GM19238 (cell line): ENCODE measurements at regions not wholly inside any gene's neighbourhood (a gene's known extent, or its start where the extent isn't known, plus 50 kb on each side); places are given as distances from the start of the nearest gene placed in this dataset.
"Not testable (repeated sequence)": the region's sequence is repeated elsewhere in the genome, so short reads cannot be mapped to it uniquely, and the experiment has no call there.

ENCODE experiments used
- DNase-seq: peaks from one replicate; pipeline ENCODE4 v3.0.0; 2011; ENCODE audit warnings: low spot score; ENCODE audit not compliant: insufficient read length

DNA sequence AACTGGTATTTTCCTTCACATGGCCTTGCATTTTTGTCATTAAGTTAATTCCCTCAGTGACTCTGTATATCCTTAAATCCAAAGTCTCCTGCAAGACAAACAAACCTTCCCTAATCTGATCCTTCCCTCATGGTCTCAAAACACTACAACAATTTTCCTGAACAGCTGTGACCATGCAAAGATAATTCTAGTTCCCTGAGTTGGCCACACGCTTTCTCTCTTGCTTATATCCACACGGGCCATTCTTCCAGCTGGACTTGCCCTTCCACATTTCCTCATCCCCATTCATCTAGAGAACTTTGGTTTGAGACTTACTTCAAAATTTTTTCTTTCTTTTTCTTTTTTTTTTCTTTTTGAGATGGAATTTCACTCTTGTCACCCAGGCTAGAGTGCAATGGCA, 1590.7 kb downstream of the STIM2 start:
- no peak for DNase-seq

DNA sequence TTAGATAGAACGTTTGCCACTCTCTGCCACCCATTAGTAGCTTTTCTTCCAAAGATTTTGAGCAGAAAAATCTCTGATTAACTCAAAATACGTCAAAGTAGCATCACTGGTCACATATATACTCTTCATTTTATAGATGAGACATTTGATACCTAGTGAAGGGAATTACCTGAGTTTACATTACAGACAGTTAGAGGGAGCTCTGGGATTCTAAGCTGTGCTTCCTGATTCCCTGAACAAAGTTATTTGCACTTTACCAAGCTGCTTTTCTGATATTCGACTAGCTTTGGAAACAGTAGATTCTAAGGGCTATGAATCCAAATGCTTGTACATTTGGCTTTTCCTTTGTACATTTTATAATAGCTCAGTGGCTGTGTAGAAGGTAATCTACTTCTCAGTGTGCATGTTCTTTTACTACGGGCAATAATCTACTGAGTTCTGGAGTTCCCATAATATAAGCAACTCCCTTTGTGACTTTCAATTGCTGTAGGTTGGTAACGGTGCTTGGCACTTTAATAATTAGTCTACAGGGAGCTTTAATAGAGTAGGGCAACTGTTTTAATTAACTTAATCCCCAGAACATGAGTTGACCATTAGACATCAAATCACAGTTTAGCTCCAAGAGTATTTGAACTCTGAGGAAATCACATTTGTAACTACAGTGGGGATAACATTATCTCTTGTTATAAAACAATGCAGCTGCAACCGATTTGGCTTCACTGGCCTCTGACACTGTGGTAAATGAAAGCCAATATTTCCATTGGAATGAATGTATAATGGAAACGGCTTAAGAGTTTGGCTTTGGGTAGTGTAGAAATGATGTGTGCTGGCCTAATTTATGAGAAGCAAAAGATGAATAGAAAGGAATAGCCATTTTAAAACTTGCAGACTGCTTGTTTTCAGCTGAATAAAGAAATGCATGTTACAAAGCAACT, 1602.4 kb downstream of the STIM2 start:
- no peak for DNase-seq

DNA sequence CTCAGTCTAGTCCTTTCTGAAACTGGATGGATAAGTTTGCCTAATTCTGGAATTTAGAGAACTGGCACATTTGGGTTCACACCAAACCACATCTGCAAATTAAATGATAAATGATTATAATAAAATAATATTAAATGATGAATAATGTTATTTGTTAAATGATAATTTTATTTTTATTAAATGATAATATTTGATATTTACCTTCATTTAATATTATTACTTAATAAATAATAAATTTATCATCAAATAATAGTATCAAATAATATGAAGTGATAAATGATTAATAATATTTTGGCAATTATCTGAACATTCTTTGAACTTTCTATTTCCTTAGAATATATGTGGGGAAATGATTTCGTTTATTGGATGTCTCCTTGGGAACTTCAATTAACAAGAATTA, 1604.2 kb downstream of the STIM2 start:
- no peak for DNase-seq

DNA sequence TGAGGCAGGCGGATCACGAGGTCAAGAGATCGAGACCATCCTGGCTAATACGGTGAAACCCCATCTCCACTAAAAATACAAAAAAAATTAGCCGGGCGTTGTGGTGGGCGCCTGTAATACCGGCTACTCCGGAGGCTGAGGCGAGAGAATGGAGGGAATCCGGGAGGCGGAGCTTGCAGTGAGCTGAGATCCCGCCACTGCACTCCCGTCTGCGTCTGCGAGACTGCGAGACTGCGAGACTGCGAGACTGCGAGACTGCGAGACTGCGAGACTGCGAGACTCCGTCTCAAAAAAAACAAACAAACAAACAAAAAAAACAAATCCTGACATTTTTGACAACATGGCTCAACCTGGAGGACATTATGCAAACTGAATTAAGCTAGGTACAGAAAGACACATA, 1606.2 kb downstream of the STIM2 start:
- DNase-seq = not testable (repeated sequence)

DNA sequence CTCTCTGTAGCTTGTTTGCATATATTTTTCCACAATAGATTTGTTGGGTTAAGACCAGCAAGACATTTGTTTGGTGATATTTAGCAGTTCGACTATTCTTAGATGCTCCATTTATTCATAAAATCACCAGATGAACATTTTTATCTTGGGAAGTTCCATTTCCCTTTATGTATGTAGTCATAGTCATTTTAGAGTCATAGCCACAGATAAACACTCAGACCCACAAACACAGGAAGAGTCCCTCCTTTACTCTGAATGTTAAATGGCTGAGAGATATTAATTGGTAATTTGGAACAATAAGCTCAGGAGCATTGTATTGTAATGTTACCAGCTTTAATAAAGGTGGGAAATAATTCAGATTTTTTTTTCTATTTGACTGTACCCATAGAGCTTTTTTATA, 1608.7 kb downstream of the STIM2 start:
- DNase-seq = no peak

DNA sequence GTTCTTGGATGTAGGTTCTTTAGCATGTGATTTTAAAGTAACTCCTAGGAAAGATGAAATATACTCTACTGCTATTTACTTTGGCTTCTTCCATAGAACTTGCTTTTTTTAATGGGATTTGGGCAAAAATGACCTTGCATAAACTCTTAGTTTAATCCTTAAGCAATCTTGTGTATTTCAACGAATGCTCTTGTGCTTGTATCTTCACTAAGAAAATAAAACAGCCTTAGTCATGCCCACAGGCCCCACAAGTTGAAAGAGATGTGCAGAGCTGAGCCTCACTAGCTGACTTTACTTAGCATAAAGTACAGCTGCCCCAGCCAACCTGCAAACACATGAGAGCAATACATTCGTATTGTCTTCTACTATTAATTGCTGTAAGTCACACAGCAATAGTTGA, 1609.2 kb downstream of the STIM2 start:
- DNase-seq = no peak

DNA sequence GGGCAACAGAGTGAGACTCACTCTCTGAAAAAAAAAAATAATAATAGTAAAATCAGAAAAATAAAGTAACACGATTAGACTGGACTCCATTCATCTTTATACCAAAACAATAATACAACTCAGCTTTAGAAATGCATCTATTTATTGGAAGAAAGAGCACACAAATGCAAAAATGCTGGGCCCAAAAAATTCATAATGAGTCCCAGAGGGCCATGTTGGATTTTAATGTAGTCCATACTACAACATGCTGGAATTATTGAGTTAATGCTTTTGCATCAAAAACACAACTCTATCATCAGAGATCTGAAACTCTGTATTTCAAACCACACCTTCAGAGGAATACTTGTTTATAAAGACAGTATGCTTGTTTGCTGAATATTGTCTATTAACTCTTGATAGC, 1614.7 kb downstream of the STIM2 start:
- DNase-seq = no peak

DNA sequence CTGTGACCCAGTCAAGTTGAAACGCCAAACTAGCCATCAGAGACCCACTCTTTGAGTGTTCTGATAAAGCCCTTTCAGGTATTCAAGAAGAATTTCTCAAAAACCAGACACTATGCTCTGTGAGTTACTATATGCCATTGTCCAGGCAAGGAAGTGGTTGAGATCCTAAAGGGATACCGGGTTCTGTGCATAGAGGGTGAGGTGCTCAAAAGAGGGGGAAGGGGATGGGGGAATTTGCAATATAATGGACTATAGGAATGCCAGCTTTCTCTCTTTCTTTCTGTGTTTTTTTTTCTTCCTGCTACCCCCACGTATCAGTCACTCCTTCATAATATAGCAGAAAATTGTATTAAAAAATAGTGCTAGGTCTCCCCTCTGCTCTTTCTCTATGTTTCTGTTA, 1619.0 kb downstream of the STIM2 start:
- no peak for DNase-seq

DNA sequence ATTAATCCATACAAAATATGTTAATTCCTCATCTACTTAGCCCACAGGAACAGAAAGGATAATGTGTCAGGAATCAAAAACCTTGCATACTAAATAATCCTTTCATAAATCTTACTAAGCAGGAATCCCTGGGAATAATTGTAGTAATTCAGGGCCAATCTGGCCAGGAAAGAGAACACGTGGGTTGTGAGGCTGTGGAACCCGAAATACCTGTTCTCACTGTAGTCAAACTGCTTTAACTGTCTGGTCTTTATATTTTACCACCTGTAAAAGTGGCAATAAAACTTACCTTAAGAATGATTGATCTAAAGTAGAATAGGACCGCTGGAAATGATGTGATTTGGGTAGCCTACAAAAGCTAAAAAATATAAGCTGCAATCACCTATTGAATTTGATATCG, 1620.9 kb downstream of the STIM2 start:
- no peak for DNase-seq

DNA sequence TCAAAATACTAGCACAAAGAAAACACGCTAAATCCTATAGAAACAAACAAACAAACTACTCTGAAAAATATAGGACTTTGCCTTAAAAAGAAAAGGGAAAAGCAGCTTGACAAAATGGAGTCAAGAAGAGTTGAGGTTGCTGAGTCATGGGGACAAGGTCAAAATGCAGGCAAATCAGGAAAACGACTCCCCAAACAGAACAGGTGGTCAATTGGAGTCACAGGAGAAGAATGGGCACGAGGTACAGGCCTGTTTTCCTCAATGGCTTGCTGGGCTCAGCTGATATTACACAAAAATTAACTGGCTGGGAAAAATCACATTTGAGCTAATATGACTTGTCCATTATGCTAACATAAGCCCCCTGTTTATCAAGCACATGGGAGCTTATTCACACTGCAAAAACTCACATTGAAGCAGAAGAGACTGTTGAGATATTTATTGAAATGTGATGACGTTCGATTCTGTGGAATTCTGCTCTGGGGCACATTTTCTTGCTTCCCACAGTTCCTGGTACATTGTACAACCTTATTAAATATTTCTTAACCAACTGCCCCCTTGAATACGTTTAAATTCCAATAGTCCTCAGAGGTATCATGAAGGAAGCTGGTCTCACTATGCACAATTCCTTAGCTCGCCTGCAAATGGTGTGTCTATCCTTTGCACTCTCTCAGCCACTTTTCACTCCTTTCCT, 1622.1 kb downstream of the STIM2 start:
- no peak for DNase-seq

DNA sequence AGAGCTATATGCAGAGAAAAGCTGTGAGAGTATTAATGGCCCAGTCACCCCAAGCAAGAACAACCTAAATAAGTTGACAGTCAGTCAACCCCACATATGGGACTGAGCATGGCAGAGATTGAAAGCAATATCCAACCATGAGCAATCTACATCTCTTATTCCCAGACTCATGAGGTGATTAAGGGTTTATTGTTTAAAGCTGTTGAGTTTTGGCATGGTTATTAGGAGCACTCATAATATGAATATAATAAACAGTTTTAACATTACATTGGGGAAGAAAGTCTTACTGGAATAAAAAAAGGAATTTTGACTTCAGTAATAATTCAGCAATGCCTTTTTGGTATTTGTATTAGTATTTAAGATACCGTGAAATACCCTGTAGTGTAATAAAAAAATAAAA, 1627.4 kb downstream of the STIM2 start:
- DNase-seq = no peak

DNA sequence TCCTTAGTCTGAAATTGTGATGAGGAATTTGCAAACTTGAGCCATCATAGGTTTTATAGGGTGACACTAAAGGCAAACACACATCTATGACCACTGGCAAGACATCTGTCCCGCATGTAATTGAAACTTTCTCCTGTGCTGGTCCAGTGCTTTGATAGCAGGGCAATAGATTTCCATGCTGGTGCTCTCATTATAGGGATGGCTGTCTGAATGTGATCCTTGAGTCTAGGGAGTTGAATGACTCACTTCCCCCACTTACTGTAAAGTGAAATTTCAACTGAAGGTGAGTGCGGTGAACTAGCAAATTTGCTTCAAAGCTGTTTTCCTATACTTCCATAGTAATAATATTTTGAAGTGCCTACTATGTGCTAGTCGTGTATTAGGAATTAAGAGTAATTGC, 1630.0 kb downstream of the STIM2 start:
- no peak for DNase-seq

DNA sequence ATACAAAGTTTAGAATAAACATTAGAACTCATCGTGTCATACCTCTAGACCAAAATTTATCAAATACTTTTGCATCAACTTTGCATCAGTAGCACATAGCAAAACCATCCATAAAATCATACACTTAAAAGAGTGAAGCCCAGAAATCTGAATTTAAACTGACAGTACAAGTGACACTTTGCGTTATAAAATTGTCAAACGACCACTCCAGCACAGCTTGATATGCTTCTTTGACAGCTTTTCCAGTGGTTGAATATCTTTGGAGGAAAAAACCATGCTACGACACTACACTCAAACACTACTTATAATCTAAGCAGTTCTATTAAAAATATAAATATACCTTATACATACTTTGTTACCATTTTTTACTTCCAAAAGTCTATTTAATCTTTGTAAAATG, 1644.4 kb downstream of the STIM2 start:
- DNase-seq = no peak

DNA sequence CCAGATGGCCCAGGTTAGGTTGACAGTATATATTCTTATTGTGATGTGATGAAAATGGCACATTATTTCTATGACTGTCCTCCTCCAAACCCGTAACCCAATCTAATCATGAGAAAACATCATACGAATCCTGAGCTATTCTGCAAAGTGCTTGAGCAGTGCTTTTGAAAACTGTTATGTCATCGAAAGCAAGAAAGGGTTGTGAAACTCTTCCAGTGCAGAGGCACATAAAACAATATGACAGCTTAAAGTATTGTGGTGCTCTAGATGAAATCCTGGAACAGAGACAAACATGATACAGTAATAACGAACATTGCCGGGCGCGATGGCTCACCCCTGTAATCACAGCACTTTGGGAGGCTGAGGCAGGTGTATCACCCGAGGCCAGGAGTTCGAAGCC, 1648.0 kb downstream of the STIM2 start:
- no peak for DNase-seq

DNA sequence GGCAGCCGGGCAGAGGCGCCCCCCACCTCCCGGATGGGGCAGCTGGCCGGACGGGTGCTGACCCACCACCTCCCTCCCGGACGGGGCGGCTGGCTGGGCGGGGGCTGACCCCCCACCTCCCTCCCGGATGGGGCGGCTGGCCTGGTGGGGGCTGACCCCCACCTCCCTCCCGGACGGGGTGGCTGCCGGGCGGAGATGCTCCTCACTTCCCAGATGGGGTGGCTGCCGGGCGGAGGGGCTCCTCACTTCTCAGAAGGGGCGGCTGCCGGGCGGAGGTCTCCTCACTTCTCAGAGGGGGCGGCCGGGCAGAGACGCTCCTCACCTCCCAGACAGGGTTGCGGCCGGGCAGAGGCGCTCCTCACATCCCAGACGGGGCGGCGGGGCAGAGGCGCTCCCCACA, 1654.1 kb downstream of the STIM2 start:
- DNase-seq = not testable (repeated sequence)

DNA sequence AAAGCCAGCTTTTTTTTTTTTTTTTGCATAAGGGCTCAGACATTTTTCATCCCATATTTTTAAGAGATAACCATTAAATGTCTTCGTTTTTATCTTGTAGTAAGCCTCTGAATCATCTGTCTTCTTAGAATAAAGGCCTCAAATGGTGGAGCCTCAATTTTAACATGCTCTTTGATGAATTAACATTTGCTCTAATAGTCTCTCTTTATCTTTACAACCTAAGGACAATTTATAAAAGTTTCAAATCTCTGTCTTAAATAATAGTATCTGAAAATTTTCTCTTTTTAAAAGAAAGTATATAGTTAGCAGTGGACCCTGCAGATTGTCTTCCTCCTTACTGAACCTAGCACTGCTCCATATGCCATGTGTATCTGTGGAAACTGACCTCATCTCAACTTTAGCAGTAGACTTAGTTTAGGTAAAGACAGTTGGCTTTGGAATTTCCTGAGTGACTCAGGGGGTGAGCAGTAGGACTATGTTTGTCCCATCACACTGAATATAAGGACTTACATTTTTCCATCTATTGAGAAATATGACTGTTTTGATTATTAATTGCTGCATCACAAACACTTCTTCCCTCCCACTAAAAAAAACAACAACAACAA, 1658.0 kb downstream of the STIM2 start:
- no peak for DNase-seq

DNA sequence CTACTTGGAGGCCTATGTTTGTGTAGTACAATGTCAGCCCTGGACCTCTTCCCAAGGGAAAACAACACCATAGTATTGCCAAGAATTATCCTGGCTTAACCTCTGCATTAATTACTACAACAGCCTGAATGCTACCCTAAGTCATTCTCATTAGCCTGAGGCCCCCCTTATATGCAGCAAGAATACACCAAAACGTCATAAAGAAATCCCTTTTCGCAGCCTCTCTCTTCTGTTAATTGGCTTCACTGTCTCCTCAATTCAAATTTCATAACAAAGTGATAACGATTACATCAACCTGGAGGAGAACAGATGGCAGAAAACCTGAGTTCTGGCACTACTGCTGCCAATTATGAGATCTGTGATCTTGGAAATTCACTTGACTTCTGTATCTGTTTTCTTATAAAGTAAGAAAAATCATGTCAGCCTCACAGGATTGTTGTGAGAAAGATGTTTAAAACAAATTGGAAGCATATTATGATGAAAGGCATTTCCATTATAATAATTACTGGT, 1663.1 kb downstream of the STIM2 start:
- DNase-seq = no peak

DNA sequence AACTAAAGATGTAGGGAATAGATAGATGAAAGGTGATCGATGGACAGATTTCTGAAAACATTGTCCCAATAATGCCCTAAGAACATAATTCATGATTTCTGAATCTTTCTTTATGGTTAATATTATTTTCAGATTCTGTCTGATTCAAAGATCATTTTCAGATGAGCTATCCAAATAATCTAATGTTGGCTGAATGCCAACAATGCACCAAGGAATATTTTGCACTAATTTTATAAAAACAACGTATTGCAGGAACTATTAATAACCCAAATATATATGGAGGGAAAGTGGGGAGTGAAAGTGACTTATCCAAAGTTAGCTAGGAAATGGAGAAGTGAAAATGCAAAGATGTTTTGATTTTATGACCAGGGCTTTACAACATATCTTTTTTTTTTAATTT, 1675.5 kb downstream of the STIM2 start:
- DNase-seq = no peak

DNA sequence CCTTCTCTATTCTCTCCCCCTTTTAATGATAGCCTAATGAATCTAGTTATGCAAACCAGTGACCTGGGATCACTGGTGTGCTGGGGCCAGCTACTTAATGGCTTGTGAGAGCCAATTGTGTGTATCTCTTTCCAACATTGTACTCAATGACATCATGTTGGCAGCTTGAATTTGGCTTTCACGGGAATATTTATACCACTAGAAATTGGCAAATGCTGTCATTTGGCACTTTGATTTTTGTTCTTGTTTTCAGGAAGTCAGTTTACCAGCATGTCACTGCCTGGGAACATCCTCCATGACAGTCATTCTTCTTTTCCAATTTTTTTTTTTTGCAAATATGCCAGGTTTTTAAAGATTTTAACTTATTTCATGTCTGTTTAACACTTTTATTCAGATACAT, 1685.3 kb downstream of the STIM2 start:
- DNase-seq = no peak

DNA sequence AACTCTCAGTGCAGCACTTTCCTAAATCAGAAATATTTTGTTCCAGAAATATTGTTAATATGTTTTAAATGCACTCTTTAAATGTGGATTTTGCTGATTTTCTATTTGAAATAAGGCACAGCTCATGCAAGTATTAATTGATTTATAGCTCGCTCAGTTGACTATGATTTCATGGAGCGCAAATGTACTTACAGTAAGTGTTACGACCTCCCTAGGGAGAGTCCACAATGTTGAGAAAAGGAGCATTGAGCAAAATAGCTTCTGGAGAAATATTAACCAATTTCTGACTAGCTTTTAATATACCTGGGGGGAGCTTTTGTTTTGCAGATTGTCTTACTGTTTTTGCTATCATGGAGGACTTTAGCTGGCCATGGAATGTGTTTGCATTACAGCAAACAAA, 1687.5 kb downstream of the STIM2 start:
- DNase-seq = no peak

DNA sequence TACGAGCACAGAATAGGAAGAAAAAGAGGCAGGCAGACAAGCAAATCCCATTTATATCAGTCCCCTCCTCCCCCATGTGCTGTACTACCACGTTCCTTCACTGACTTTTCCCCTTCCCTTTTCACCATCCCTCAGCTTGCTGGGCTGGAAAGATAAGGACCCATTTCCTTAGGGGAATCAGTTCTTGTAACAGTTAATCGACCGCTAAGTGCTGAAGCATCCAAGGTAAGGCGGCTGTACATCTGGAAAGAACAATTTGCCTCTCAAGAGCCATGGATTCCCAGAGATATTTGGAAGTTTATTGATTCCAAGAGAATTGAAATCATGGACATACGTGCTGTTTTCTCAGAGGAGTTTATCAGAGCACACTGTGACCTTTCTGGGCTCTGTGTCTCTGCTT, 1688.0 kb downstream of the STIM2 start:
- no peak for DNase-seq

DNA sequence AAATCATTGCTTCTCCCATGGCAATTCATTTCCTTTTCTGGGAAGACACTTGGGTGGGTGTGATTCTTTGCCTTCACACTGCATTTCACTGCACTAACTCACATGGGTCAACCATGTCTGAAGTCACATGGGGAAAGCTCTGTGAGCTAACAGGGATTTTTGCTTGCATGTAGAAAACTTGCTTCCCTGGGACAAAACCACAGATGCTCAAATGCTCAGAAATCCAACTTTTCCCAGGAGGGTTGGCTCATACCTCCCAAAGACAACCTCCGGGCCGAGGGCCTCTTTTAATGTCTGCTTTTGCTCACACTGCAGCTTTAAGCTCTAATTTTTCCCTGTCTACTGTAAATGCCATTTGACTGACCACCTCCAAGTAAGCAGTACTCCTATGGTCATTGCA, 1695.2 kb downstream of the STIM2 start:
- DNase-seq = no peak
